Type B pancreatic cell (in vitro differentiated cells): ENCODE measurements at regions not wholly inside any gene's neighbourhood (a gene's known extent, or its start where the extent isn't known, plus 50 kb on each side); places are given as distances from the start of the nearest gene placed in this dataset.
A peak's percentile ranks its signal among the peaks of the same experiment; 100 is the strongest.

Source experiments
- DNase-seq: peaks from one replicate; pipeline ENCODE4 v3.0.0; 2021; ENCODE audit warnings: mixed read lengths; ENCODE audit not compliant: unreplicated experiment; ENCODE audit errors: extremely low spot score
- H3K27ac Mint-ChIP-seq: 2 replicates; pipeline ENCODE4 v1.8.0; 2021; ENCODE audit warnings: mild to moderate bottlenecking, mixed read lengths
- H3K27me3 Mint-ChIP-seq: 2 replicates; pipeline ENCODE4 v1.8.0; 2021; ENCODE audit warnings: mixed read lengths
- H3K36me3 Mint-ChIP-seq: 2 replicates; pipeline ENCODE4 v1.8.0; 2021; ENCODE audit warnings: mixed read lengths
- H3K4me1 Mint-ChIP-seq: one replicate; pipeline ENCODE4 v1.8.0; 2021; ENCODE audit warnings: mixed read lengths; ENCODE audit not compliant: unreplicated experiment
- H3K4me3 Mint-ChIP-seq: 2 replicates; pipeline ENCODE4 v1.8.0; 2021; ENCODE audit warnings: mild to moderate bottlenecking, mixed read lengths
- H3K9me3 Mint-ChIP-seq: 2 replicates; pipeline ENCODE4 v1.8.0; 2021; ENCODE audit warnings: mixed read lengths
- TF ChIP-seq, protein P1 (sequence below): fragments of 200-600 bp; sonication (generic); conservative IDR thresholded peaks from 2 replicates; pipeline ENCODE4 v1.5.0; 2021; ENCODE audit warnings: antibody characterized with exemption, mild to moderate bottlenecking

DNA sequence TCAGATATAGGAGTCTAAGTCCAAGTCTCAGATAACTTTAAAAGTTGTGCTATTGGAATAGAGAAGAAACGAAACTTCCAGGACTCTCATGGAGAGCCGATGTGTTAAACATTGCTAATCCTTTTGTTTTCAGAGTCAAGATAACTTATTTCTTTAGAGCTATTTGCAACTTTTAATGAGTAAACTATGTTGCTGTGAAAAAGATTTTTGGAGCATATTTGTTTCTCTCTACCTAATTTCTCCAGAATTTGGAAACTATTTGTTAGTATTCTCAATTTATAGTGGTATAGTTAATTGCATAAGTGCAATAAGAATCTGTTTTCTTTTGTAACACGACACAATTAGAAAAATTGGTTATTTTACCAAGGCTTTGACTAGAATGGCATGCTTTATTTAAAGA, 588.9 kb downstream of the NTRK3 start:
- H3K4me1 Mint-ChIP-seq: peaks cover 6% of the 10 kb centered on the region

DNA sequence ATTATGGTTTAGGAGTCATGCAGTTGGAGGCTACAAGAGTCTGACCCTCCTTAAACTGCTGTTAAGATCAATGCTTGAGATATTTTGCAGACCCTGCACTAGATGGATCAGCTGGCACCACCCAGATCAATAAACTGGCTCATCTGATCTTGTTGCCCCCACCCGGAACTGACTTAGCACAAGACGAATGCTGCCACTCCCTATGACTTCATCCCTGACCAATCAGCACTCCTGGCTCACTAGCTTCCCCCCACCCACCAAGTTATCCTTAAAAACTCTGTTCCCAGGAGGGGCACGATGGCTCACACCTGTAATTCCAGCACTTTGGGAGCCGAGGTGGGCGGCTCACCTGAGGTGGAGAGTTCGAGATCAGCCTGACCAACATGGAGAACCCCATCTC, 594.0 kb downstream of the NTRK3 start:
- H3K27ac Mint-ChIP-seq: no peak overlapping the region

More for the DNA sequence above, 588.9 kb downstream of the NTRK3 start:
- Mint-ChIP-seq H3K4me3 (no peak overlapping the region), H3K27me3 (peaks cover 10% of the 10 kb centered on the region), H3K36me3 (no peaks in the 10 kb centered on the region), H3K9me3 (peaks cover 16% of the 10 kb centered on the region), H3K27ac (no peak overlapping the region)
- TF ChIP-seq, protein P1, sequence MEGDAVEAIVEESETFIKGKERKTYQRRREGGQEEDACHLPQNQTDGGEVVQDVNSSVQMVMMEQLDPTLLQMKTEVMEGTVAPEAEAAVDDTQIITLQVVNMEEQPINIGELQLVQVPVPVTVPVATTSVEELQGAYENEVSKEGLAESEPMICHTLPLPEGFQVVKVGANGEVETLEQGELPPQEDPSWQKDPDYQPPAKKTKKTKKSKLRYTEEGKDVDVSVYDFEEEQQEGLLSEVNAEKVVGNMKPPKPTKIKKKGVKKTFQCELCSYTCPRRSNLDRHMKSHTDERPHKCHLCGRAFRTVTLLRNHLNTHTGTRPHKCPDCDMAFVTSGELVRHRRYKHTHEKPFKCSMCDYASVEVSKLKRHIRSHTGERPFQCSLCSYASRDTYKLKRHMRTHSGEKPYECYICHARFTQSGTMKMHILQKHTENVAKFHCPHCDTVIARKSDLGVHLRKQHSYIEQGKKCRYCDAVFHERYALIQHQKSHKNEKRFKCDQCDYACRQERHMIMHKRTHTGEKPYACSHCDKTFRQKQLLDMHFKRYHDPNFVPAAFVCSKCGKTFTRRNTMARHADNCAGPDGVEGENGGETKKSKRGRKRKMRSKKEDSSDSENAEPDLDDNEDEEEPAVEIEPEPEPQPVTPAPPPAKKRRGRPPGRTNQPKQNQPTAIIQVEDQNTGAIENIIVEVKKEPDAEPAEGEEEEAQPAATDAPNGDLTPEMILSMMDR: no peak
- DNase-seq: no peak

DNA sequence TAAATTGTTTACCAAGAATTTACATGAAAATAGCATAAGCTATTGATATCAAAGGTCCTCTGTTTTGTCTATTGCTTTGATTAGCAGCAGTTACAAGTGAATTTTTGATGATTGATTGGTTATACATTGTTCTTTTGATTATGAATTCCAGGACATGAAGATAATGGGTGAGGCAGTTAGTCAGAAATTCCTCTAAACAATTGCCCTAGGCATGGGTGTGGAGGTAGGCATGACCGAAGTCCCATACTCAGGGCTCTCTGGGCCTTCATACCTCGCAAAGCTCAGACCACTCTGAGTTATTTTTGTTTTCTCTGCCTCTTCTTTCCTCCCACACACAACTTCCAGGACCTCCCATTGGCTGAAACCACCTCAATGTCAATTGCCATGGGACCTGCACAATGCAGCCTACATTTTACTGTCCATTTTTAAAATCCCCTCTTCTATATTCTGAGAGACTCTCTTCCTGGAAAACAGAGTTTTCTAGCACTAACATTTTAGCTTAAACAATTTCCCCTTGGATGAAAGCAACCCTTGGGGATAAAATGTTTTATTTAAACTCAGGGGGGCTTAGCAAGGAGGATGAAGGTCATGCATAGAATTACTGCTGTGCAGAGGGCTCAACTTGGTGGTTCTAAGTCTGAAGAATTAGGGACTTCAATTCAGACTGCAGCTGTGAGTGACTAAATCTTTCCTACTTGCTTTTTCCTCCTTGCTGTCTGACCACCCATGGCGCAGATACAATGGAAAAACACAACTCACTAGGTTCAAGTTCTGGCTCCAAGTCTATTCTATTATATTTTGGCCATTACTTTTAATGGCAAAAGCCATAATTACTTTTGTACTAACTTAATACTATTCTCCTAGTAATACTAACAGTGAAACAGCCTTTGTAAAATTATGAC, 594.8 kb downstream of the NTRK3 start:
- H3K4me3 Mint-ChIP-seq: no peak overlapping the region
- peaks cover 6% of the 10 kb centered on the region for H3K9me3 Mint-ChIP-seq
- H3K27me3 Mint-ChIP-seq: no peaks in the 10 kb centered on the region
- H3K4me1 Mint-ChIP-seq: peaks cover 7% of the 10 kb centered on the region
- TF ChIP-seq, protein P1: no peak
- no peak for DNase-seq
- H3K27ac Mint-ChIP-seq: peak overlapping the region; percentile 65
- no peaks in the 10 kb centered on the region for H3K36me3 Mint-ChIP-seq

More for the DNA sequence above, 594.0 kb downstream of the NTRK3 start:
- TF ChIP-seq, protein P1: no peak
- H3K36me3 Mint-ChIP-seq: no peaks in the 10 kb centered on the region
- H3K9me3 Mint-ChIP-seq: peaks cover 6% of the 10 kb centered on the region
- H3K27me3 Mint-ChIP-seq: no peaks in the 10 kb centered on the region
- no peak for DNase-seq
- H3K4me3 Mint-ChIP-seq: no peak overlapping the region
- peaks cover 7% of the 10 kb centered on the region for H3K4me1 Mint-ChIP-seq

DNA sequence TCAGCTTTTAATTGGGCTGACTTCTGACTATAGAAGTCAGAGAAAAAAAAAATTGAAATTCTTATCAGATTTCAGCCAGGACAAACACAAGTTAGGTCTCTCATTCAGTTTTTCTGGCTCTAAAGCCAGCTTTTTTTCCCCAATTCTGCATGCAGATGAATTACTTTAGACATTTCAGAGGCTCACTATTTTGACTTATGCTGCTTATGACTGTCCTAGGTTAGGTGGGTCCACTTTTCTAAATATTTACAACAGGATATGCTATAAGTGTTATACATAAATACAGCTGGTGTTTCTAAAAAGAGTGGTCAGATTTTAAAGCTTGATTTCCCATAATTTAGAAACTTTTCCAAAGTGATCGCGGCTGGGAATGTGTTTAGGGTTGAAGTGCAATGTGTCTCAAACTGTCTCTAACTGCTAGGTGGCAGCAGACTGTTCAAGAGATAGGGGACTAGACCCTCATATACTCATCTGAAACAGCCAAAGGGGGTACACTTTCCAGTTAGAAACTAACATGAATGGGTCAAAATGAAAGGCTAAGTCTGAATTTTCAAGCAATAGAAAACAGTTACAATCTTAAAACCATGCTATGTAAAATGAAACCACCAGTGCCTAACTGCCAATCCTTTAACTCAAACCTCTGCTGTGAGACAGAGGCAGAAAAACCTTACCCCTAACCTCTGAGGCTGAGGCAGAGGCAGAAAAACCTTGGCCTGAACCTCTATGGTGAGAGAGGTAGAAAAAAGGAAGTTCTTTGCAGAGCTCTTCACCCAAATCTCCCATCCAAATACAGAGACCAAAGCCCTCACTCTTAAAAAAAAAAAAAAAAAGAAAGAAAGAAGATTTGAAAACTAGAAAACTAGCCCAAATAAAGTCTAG, 596.0 kb downstream of the NTRK3 start:
- Mint-ChIP-seq H3K4me3 (no peak overlapping the region), H3K9me3 (peaks cover 6% of the 10 kb centered on the region)
- no peak for DNase-seq

DNA sequence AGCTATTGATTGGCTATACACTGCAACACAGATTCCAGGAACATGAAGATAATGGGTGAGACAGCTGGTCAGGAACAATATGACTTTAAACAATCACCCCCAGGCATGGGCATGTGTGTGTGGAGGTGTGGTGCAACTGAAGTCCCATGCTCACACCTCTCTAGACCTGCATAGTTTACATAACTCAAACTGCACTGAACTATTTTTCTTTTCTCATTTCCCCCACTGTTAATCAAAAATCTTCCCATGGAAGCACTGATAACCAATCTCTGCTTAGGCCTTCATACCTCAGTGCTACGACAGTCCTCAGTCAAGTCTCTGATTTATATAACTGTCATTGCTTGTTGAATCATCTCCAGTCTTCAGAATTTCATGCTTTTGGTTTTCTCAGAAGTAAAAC, 600.2 kb downstream of the NTRK3 start:
- Mint-ChIP-seq H3K27ac (peak overlapping the region; percentile 36), H3K36me3 (no peaks in the 10 kb centered on the region), H3K4me3 (no peak overlapping the region), H3K27me3 (no peaks in the 10 kb centered on the region), H3K4me1 (peaks cover 2% of the 10 kb centered on the region), H3K9me3 (no peaks in the 10 kb centered on the region)
- TF ChIP-seq, protein P1: no peak
- no peak for DNase-seq

More for the DNA sequence above, 596.0 kb downstream of the NTRK3 start:
- Mint-ChIP-seq H3K27ac (peak overlapping the region; percentile 65), H3K36me3 (no peaks in the 10 kb centered on the region), H3K27me3 (no peaks in the 10 kb centered on the region), H3K4me1 (peaks cover 7% of the 10 kb centered on the region)
- TF ChIP-seq, protein P1: no peak
